ENCODE measurements at regions not wholly inside any gene's neighbourhood (a gene's known extent, or its start where the extent isn't known, plus 50 kb on each side); places are given as distances from the start of the nearest gene placed in this dataset.

GRCh38 chr6:154605178-154605881 lies 94.8 kb upstream of the CNKSR3 start:
- no peak overlapping the region for H3K4me2 ChIP-seq (ENCODE audit: low read length)
- H3K9me2 ChIP-seq (ENCODE audit: insufficient read depth): no peaks in the 10 kb centered on the region
- BruUV-seq (replicated peaks): no TSS peak
- ChIA-PET POLR2A (no interaction called here), CTCF (no interaction called here), RAD21 (ENCODE audit: low non-redundant PET in 1 of 2, low total read pairs in 2 of 2, uncharacterized antibody in 2 of 2, unreplicated experiment in 2 of 2) (no interaction called here)
- no peak overlapping the region for H2AFZ ChIP-seq (ENCODE audit: low read depth, low read length, poor library complexity, severe bottlenecking)
- no peak overlapping the region for H3K4me3 ChIP-seq (replicated peaks in 1 of 2; ENCODE audit: low read depth in 1 of 2, low read length in 2 of 2)
- no peak overlapping the region for H3K27ac ChIP-seq (ENCODE audit: low read depth, low read length)
- H3K4me1 ChIP-seq (ENCODE audit: control insufficient read depth in 1 of 2, insufficient read depth in 2 of 2, low read length in 2 of 2): no peaks in the 10 kb centered on the region
- H4K20me1 ChIP-seq (ENCODE audit: insufficient read depth): no peaks in the 10 kb centered on the region
- H3K27me3 ChIP-seq (ENCODE audit: insufficient read depth, low read length): no peaks in the 10 kb centered on the region
- no peak for TF ChIP-seq ZFX (IDR thresholded peaks at IDR 0.05)
- TF ChIP-seq MAX (IDR thresholded peaks at IDR 0.05): no peak
- TF ChIP-seq ZNF274 (IDR thresholded peaks at IDR 0.05; ENCODE audit: low read depth, low read length): no peak
- TF ChIP-seq EZH2 (IDR thresholded peaks at IDR 0.05): no peak
- no peak for TF ChIP-seq YY1 (IDR thresholded peaks at IDR 0.05; ENCODE audit: extremely low read depth, insufficient replicate concordance, low read depth, low read length)
- no peak for TF ChIP-seq EZH2phosphoT487 (IDR thresholded peaks at IDR 0.05; ENCODE audit: borderline replicate concordance)
- TF ChIP-seq EGR1 (IDR thresholded peaks at IDR 0.05; ENCODE audit: low read depth): no peak
- no peak for TF ChIP-seq ZBTB33 (IDR thresholded peaks at IDR 0.05; ENCODE audit: extremely low read depth, insufficient replicate concordance, low read length)
- no peak for TF ChIP-seq FOSL1 (IDR thresholded peaks at IDR 0.05; ENCODE audit: low read depth)
- no peak for TF ChIP-seq RAD21 (IDR thresholded peaks at IDR 0.05; ENCODE audit: low read depth)
- H3K9me3 ChIP-seq (ENCODE audit: control insufficient read depth in 1 of 2, insufficient read depth in 1 of 2, low read depth in 1 of 2, low read length in 2 of 2): no peaks in the 10 kb centered on the region
- H3K36me3 ChIP-seq (ENCODE audit: control insufficient read depth in 1 of 2, insufficient read depth in 2 of 2, low read length in 2 of 2): no peaks in the 10 kb centered on the region
- ATAC-seq (no peak), DNase-seq (ENCODE audit: low read depth, low spot score) (no peak)
- no peaks in the 10 kb centered on the region for H3K79me2 ChIP-seq (ENCODE audit: insufficient read depth, low read length)
- intact Hi-C loops (cut with micrococcal nuclease): no loop called here
- H3K9ac ChIP-seq (ENCODE audit: low read length): no peak overlapping the region
